ENCODE measurements at regions not wholly inside any gene's neighbourhood (a gene's known extent, or its start where the extent isn't known, plus 50 kb on each side); places are given as distances from the start of the nearest gene placed in this dataset.

DNA sequence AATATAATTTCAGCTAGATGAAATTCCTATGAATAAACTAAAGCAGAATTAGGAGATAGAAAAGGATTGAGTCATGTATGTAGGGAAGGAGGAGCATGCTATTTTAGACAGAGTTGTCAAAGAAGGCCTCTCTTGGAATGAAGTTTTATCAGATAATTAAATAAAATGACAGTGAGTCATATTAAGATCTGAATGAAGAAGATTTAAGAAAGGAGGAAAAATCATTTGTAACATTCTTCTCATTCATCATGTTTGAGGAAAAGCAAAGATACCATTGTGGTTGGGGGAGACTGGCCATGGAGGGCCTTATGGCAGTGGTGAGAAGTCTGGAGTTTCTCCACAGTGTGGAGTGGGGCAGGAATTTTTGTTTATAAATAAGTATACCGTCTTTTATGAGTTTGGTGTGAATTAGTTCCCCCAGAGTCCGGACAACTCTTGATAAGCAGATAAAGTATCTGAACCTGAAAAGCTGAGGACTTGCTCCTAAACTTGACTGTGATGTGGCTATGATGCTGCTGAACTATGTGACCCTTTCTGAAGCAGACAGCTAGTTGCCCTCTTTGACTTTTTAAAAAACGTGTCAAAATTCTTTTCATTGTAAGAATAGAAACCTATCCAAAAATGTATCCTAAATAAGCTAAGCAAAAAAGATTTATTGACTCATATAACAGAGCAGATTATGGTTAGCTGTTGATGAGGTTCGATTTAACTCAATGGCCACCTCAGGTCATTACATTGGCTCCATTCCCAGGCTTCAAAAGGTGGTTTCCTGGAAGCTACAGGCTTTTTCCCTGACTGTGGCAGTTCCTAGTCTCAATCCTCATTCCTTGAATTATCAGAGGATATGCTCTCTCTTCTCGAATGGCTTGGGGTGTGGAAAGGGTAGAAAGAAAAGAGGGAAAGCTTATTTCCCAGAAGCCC, 90.8 kb downstream of the LHX9 start:
- intact Hi-C loops (cut with micrococcal nuclease) = no loop called here
- ChIA-PET POLR2A (no interaction called here), CTCF (no interaction called here)
- no peak overlapping the region for H3K27ac Mint-ChIP-seq
- H3K27me3 Mint-ChIP-seq = no peaks in the 10 kb centered on the region
- H3K36me3 Mint-ChIP-seq = peaks cover 3% of the 10 kb centered on the region
- DNase-seq = no peak
- no peak overlapping the region for H3K4me3 Mint-ChIP-seq
- H3K4me1 Mint-ChIP-seq (ENCODE audit: low read depth) = no peaks in the 10 kb centered on the region
- H3K9me3 Mint-ChIP-seq = peaks cover 18% of the 10 kb centered on the region

DNA sequence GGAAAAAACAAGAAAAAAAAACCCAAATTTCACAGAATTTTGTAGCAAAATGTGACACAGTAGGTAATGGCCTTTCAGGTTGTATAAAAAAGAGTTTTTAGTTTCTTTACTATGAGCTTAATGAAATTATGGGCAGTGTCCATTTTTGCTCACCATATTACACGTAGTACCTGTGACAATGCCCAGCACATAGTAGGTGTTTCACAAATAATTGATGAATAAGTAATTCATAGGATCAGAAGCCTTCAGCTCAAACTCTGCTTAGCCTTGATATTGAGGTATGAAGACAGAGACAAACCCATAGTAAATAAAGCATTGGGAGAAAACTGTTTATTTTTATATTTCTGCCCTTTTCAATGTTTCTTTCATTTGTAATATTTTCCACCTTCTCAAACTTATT, 97.2 kb downstream of the LHX9 start:
- peaks cover 2% of the 10 kb centered on the region for H3K27me3 Mint-ChIP-seq
- H3K4me3 Mint-ChIP-seq = no peak overlapping the region
- H3K4me1 Mint-ChIP-seq (ENCODE audit: low read depth) = no peaks in the 10 kb centered on the region
- intact Hi-C loops (cut with micrococcal nuclease) = no loop called here
- ChIA-PET CTCF (interaction anchor here (0.6 to 1.1 kb wide), 4 partner anchors 11 to 494 kb away, joined by 3 to 8 read pairs (median 4); no protein-coding TSS in a partner anchor), POLR2A (no interaction called here)
- no peaks in the 10 kb centered on the region for H3K36me3 Mint-ChIP-seq
- DNase-seq = no peak
- peaks cover 14% of the 10 kb centered on the region for H3K9me3 Mint-ChIP-seq
- no peak overlapping the region for H3K27ac Mint-ChIP-seq

DNA sequence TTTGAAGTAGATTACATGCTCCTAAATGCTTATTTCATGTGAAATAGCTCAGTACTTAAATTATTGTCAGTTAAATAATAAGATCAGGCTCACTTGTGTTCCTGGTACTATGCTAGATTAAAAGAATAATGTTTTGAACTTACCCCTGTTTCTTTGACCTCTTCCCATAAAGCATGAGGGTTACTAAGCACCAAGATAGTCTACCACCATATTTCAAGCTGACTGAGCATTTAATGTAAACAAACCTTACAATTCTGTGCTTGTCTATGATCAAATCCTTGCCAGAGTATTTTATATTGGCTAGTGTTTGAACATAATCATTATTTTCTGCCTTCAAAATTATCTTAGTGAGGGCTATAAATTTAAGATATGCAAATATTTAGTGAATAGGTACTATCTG, 98.1 kb downstream of the LHX9 start:
- no peak for DNase-seq
- CTCF ChIA-PET = interaction anchor here (1.0 to 1.1 kb wide), 2 partner anchors 10 to 495 kb away, joined by 3 to 8 read pairs; no protein-coding TSS in a partner anchor
- POLR2A ChIA-PET = no interaction called here
- H3K36me3 Mint-ChIP-seq = no peaks in the 10 kb centered on the region
- H3K27ac Mint-ChIP-seq = no peak overlapping the region
- H3K27me3 Mint-ChIP-seq = peaks cover 2% of the 10 kb centered on the region
- H3K9me3 Mint-ChIP-seq = peaks cover 4% of the 10 kb centered on the region
- H3K4me1 Mint-ChIP-seq (ENCODE audit: low read depth) = no peaks in the 10 kb centered on the region
- H3K4me3 Mint-ChIP-seq = no peak overlapping the region
- intact Hi-C loops (cut with micrococcal nuclease) = no loop called here

DNA sequence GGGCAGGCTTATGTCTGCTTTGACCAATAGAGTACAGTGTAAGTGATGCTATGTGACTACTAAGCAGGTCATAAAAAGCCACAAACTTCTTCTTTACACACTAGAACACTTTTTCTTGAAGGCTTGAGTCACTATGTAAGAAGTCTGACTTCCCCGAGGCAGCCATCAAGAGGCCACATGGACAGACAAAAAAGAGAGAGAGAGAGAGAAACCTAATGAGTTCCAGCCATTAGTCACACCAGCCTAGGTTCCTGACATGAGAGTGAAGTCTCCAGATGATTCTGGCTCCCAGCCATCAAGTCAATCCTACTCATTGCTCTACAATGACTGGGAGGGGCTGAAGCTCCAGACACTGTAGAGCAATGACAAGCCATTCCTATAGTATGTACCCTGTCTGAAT, 101.4 kb downstream of the LHX9 start:
- Mint-ChIP-seq H3K9me3 (no peaks in the 10 kb centered on the region), H3K4me1 (ENCODE audit: low read depth) (no peaks in the 10 kb centered on the region), H3K4me3 (no peak overlapping the region), H3K27ac (no peak overlapping the region), H3K36me3 (no peaks in the 10 kb centered on the region), H3K27me3 (peaks cover under 1% of the 10 kb centered on the region)
- ChIA-PET CTCF (no interaction called here), POLR2A (no interaction called here)
- intact Hi-C loops (cut with micrococcal nuclease) = no loop called here
- DNase-seq = no peak

DNA sequence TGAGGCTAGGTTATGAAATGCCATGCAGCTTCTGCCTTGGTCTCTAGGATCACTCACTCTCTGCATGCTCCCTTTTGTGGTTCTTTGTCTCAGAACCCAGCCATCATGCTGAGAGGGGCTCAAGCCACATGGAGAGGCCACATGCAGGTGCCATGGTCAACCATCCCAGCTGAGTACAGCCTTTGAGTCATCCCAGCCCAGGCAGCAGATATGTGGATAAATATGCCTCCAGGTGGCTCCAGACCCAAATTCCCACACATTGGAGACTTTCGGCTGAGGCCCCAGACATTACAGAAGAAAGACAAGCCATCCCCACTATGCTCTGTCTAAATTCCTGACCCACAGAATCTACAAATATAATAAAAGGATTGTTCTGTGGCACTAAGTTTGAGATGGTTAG, 102.0 kb downstream of the LHX9 start:
- H3K9me3 Mint-ChIP-seq = no peaks in the 10 kb centered on the region
- ChIA-PET POLR2A (no interaction called here), CTCF (no interaction called here)
- H3K4me1 Mint-ChIP-seq (ENCODE audit: low read depth) = no peaks in the 10 kb centered on the region
- intact Hi-C loops (cut with micrococcal nuclease) = no loop called here
- H3K27me3 Mint-ChIP-seq = no peaks in the 10 kb centered on the region
- DNase-seq = no peak
- H3K4me3 Mint-ChIP-seq = no peak overlapping the region
- no peaks in the 10 kb centered on the region for H3K36me3 Mint-ChIP-seq
- no peak overlapping the region for H3K27ac Mint-ChIP-seq

DNA sequence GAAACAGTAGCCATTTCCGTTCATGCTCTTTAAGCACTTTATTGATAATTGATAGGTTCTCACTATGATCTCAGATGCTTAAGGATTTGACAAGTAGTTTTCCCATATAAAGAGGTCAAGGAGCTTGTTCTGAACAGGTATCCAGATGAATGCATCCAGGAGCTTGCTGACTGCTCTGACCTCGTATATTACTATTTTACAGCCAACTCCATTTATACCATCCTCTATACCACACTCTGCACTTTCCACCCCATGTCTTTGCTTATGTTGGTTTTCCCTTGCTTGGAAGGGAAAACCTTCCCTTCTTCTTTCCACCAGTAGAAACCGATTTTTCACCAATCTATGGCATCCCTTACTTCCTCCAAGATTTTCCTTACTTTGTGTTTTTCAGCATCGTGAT, 107.2 kb downstream of the LHX9 start:
- no peak overlapping the region for H3K4me3 Mint-ChIP-seq
- no peaks in the 10 kb centered on the region for H3K9me3 Mint-ChIP-seq
- ChIA-PET CTCF (no interaction called here), POLR2A (no interaction called here)
- H3K27ac Mint-ChIP-seq = no peak overlapping the region
- intact Hi-C loops (cut with micrococcal nuclease) = no loop called here
- no peaks in the 10 kb centered on the region for H3K36me3 Mint-ChIP-seq
- DNase-seq = no peak
- no peaks in the 10 kb centered on the region for H3K27me3 Mint-ChIP-seq
- no peaks in the 10 kb centered on the region for H3K4me1 Mint-ChIP-seq (ENCODE audit: low read depth)

DNA sequence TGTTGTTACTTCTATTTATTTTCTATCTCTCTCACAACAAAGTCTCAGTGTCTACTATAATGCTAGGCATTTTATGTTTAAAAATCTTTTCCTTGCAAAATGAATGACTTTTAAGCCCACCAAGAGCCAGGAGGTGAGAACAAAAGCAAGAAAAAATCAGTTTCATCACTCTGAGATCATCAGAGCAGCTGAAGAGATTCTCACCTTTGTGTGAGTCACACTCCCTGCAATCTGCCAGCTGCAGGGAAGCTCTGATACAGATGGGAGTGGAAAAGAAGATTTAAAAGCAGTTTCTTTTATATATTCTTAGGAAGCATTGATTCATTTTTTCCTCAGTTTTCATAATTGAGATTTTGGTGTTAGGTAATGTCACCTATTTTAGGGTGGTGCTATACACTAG, 107.6 kb downstream of the LHX9 start:
- Mint-ChIP-seq H3K36me3 (no peaks in the 10 kb centered on the region), H3K4me1 (ENCODE audit: low read depth) (no peaks in the 10 kb centered on the region), H3K27ac (no peak overlapping the region), H3K4me3 (no peak overlapping the region), H3K27me3 (no peaks in the 10 kb centered on the region), H3K9me3 (no peaks in the 10 kb centered on the region)
- ChIA-PET CTCF (interaction anchor here (0.7 to 0.8 kb wide), 2 partner anchors 10 to 1043 kb away, joined by 3 to 8 read pairs; no protein-coding TSS in a partner anchor), POLR2A (no interaction called here)
- intact Hi-C loops (cut with micrococcal nuclease) = no loop called here
- DNase-seq = no peak

DNA sequence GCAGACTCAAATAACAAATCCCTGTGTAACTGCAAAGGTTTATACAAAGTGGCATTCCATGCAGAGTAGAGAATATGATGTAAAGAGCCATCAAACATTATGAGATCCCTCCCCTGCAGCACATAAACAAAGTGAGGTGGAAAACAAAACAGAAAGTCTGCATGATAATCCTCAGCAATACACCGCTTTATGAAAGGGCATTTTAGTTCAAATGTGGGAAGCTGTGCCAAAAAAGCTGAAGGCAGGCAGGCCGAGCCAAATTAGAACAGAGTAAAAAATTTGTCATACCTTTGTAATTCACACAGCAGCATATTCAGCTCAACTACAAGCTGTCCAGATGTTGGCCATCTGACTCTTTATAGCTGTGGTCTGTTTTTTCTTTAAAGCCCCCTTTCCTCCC, 113.5 kb downstream of the LHX9 start:
- Mint-ChIP-seq H3K9me3 (no peaks in the 10 kb centered on the region), H3K4me3 (no peak overlapping the region), H3K36me3 (no peaks in the 10 kb centered on the region), H3K4me1 (ENCODE audit: low read depth) (no peaks in the 10 kb centered on the region), H3K27ac (no peak overlapping the region), H3K27me3 (no peaks in the 10 kb centered on the region)
- ChIA-PET POLR2A (no interaction called here), CTCF (no interaction called here)
- DNase-seq = no peak
- intact Hi-C loops (cut with micrococcal nuclease) = no loop called here

DNA sequence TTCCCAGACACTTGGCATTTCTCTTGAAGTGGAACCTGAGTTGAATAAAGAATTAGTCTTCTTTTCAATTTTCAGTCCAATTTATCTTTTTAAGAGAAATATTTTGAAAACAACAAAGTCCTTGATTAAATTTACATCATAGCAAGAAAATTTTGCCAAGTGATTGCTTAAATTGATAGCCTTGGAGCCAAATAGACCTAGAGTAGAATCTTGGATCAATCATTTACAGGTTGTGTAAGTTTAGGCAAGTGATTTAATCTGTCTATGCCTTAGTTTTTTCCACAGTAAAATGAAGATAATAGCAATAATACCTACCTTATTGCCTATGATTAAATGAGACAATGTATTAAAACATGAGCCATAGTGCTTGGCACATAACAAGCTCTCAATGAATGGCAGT, 113.9 kb downstream of the LHX9 start:
- POLR2A ChIA-PET = no interaction called here
- H3K27me3 Mint-ChIP-seq = no peaks in the 10 kb centered on the region
- CTCF ChIA-PET = no interaction called here
- DNase-seq = no peak
- H3K27ac Mint-ChIP-seq = no peak overlapping the region
- H3K9me3 Mint-ChIP-seq = no peaks in the 10 kb centered on the region
- intact Hi-C loops (cut with micrococcal nuclease) = no loop called here
- H3K36me3 Mint-ChIP-seq = no peaks in the 10 kb centered on the region
- no peak overlapping the region for H3K4me3 Mint-ChIP-seq
- H3K4me1 Mint-ChIP-seq (ENCODE audit: low read depth) = no peaks in the 10 kb centered on the region

DNA sequence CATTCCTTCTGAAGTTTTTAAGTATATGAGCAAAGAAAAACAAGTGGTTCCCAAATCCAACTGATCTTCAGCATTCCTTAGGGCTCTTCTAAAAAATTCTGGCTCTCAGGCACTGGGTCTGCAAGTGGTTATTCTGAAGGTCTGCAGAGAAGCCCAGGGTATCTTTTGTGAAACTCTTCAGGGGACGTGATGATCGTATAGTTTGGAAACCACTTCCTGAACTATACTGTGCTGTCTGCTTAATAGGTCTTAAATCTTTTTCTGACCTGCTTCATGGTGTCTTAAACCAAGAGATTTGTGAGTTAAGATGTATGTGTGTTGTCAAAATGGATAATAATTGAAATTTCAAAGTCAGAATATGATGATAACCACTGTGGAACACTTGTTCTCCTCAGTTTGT, 115.5 kb downstream of the LHX9 start:
- POLR2A ChIA-PET = no interaction called here
- no peak for DNase-seq
- no peaks in the 10 kb centered on the region for H3K4me1 Mint-ChIP-seq (ENCODE audit: low read depth)

DNA sequence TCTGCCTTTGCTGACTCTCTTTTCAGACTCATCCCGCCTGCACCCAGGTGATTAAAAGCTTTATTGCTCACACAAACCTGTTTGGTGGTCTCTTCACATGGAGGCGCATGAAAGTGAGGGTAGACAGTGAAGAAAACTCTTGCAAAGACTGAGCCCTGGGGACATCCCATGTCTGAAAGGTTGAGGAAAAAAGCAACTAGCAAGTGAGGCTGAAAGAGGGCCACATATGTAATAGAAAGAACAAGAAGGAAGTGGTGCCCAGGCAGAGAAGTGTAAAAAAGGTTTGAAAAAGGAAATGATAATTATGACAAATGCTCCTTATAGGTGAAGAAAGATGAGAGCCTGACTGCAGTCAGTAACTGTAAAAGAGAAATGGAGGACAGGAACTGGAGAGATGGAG, 115.9 kb upstream of the NEK7 start:
- ChIA-PET CTCF (no interaction called here), POLR2A (no interaction called here)
- intact Hi-C loops (cut with micrococcal nuclease) = no loop called here
- Mint-ChIP-seq H3K27me3 (no peaks in the 10 kb centered on the region), H3K27ac (no peak overlapping the region), H3K4me3 (no peak overlapping the region), H3K36me3 (no peaks in the 10 kb centered on the region), H3K9me3 (no peaks in the 10 kb centered on the region), H3K4me1 (ENCODE audit: low read depth) (no peaks in the 10 kb centered on the region)
- no peak for DNase-seq

More for the DNA sequence above, 115.5 kb downstream of the LHX9 start:
- no peak overlapping the region for H3K4me3 Mint-ChIP-seq
- no peaks in the 10 kb centered on the region for H3K36me3 Mint-ChIP-seq
- H3K27me3 Mint-ChIP-seq = no peaks in the 10 kb centered on the region
- CTCF ChIA-PET = no interaction called here
- no peak overlapping the region for H3K27ac Mint-ChIP-seq
- intact Hi-C loops (cut with micrococcal nuclease) = no loop called here
- H3K9me3 Mint-ChIP-seq = no peaks in the 10 kb centered on the region

DNA sequence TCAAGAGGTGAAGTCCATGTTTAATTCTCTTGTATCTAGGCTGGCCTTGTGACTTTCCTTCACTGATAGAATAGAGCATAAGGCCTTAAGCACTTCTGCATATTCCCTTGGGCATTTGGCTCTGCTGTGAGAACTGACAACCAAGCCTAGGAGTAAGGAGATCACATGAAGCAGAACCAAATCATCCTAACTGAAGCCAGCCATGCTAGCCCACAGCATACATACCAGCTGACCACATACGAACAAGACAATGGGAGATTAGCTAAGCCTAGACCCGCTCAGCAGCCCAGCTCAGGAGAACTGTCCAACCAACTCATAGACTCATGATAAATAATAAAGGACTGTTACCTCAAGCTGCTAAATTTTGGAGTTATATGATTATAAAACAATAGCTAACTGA, 114.6 kb upstream of the NEK7 start:
- Mint-ChIP-seq H3K36me3 (no peaks in the 10 kb centered on the region), H3K4me3 (no peak overlapping the region), H3K27ac (no peak overlapping the region), H3K4me1 (ENCODE audit: low read depth) (no peaks in the 10 kb centered on the region), H3K27me3 (no peaks in the 10 kb centered on the region), H3K9me3 (no peaks in the 10 kb centered on the region)
- POLR2A ChIA-PET = interaction anchor here (0.6 kb wide), 1 partner anchor 19 kb away, joined by 4 read pairs; no protein-coding TSS in a partner anchor
- CTCF ChIA-PET = interaction anchor here (1.0 kb wide), 1 partner anchor 118 kb away, joined by 3 read pairs; no protein-coding TSS in a partner anchor
- intact Hi-C loops (cut with micrococcal nuclease) = no loop called here
- DNase-seq = no peak

DNA sequence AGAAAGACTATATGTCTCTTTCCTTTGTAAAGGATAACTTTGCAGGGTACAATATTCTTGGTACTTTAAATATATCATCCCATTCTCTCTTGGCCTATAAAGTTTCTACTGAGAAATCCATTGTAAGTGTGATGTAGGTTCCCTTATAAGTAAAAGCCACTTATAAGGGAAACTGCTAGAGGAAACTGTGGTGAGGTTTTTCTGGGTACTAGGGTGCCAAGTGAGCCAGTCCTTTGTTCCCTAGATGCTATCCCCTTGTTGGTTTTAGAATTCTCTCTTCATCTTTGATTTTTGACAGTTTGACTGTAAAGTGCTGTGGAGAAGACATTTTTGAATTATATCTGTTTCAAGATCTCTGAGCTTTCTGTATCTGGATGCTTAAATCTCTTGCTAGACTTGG, 108.9 kb upstream of the NEK7 start:
- intact Hi-C loops (cut with micrococcal nuclease) = no loop called here
- H3K4me3 Mint-ChIP-seq = no peak overlapping the region
- no peaks in the 10 kb centered on the region for H3K27me3 Mint-ChIP-seq
- peaks cover 10% of the 10 kb centered on the region for H3K4me1 Mint-ChIP-seq (ENCODE audit: low read depth)
- no peaks in the 10 kb centered on the region for H3K36me3 Mint-ChIP-seq
- no peak overlapping the region for H3K27ac Mint-ChIP-seq
- peaks cover 8% of the 10 kb centered on the region for H3K9me3 Mint-ChIP-seq
- DNase-seq = no peak
- POLR2A ChIA-PET = no interaction called here
- CTCF ChIA-PET = no interaction called here
